B cell (primary cell): ENCODE measurements at regions not wholly inside any gene's neighbourhood (a gene's known extent, or its start where the extent isn't known, plus 50 kb on each side); places are given as distances from the start of the nearest gene placed in this dataset.

Source experiments
- EZH2 ChIP-seq: IDR thresholded peaks from 2 replicates; pipeline ENCODE4 v1.6.1; 2012; ENCODE audit warnings: borderline replicate concordance, low read depth, mild to moderate bottlenecking, moderate library complexity, low read length; ENCODE audit not compliant: insufficient read depth, poor library complexity, severe bottlenecking
- TF ChIP-seq, protein P1 (sequence below): fragments of 200-600 bp; IDR thresholded peaks from one replicate; pipeline ENCODE4 v1.8.0; 2022; ENCODE audit warnings: antibody characterized with exemption, mild to moderate bottlenecking

DNA sequence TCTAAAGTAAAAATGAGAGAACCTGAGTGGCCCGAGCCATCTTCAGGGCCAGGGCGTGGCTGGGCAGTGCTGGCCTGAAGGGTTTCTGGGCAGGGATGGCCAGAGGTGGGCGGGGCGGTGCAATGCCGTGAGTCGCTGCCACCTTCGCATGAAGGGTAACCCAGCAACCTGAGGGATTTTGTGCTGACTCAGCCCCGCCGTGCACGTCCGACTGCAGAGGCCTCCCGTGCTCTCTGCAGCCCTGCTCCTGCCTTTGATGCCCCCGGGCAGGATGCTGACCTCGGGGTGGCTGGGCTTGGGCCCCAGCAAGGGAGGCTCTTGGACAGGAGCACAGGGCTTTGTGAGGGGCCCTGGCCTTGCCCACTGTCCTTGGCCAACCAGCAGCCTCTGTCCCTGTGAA, 81.7 kb upstream of the GATA5 start:
- TF ChIP-seq, protein P1, sequence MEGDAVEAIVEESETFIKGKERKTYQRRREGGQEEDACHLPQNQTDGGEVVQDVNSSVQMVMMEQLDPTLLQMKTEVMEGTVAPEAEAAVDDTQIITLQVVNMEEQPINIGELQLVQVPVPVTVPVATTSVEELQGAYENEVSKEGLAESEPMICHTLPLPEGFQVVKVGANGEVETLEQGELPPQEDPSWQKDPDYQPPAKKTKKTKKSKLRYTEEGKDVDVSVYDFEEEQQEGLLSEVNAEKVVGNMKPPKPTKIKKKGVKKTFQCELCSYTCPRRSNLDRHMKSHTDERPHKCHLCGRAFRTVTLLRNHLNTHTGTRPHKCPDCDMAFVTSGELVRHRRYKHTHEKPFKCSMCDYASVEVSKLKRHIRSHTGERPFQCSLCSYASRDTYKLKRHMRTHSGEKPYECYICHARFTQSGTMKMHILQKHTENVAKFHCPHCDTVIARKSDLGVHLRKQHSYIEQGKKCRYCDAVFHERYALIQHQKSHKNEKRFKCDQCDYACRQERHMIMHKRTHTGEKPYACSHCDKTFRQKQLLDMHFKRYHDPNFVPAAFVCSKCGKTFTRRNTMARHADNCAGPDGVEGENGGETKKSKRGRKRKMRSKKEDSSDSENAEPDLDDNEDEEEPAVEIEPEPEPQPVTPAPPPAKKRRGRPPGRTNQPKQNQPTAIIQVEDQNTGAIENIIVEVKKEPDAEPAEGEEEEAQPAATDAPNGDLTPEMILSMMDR = no peak
- no peak for TF ChIP-seq EZH2
